ENCODE measurements at regions not wholly inside any gene's neighbourhood (a gene's known extent, or its start where the extent isn't known, plus 50 kb on each side); places are given as distances from the start of the nearest gene placed in this dataset.

DNA sequence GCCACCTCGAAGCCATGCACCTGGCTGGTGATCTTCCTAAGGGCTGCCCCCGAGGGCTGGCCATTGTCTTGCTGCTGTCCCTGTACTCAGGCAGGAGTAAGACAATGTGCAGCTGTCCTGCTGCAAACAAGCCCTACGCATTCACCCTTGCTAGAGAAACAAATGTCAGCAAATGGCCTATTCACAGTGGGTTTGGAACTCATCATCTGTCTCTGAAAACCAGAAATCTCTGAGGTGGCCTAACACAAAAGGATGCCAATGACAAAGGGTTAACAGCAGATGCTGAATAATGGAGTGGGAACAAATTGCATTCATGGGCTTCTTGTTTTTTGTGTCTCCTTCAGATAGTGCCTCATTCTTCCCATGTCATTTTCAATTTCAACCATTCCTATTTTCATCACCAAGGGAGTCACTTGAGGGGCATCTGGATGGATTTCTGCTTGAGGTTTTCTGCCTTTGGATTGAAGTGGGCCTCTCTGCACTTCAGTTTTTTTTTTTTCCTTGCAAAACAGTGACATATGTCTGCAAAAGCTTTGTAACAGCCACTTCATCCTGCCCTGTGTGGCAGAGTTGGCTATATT, 261.6 kb upstream of the VLDLR start:
- H3K27ac ChIP-seq (ENCODE audit: low read depth), result no peak overlapping the region
- no peak overlapping the region for H3K27ac Mint-ChIP-seq

More for the DNA sequence above, 261.6 kb upstream of the VLDLR start:
- Mint-ChIP-seq H3K9me3 (no peaks in the 10 kb centered on the region), H3K27me3 (ENCODE audit: insufficient read depth, low read depth, poor library complexity) (peaks cover 9% of the 10 kb centered on the region), H3K4me1 (peaks cover 29% of the 10 kb centered on the region), H3K4me3 (no peak overlapping the region), H3K36me3 (ENCODE audit: low read depth) (no peaks in the 10 kb centered on the region; the same call in 2 of the 3 replicates)
- peaks cover 27% of the 10 kb centered on the region for H3K4me1 ChIP-seq (ENCODE audit: insufficient read depth)
- no peaks in the 10 kb centered on the region for H3K36me3 ChIP-seq (ENCODE audit: insufficient read depth)
- DNase-seq (ENCODE audit: low spot score) (no peak), ATAC-seq (peak; percentile 55; the same call in 2 of the 3 replicates)
- H3K27me3 ChIP-seq (ENCODE audit: insufficient read depth), result no peaks in the 10 kb centered on the region
- H3K9me2 ChIP-seq (ENCODE audit: insufficient read depth), result peaks cover 3% of the 10 kb centered on the region
- H3F3A ChIP-seq (replicated peaks; ENCODE audit: low read depth), result 0 out of 2 replicates have a peak, but pooled peaks cover 2% of the 10 kb centered on the region
- H2AFZ ChIP-seq, result peak overlapping the region; percentile 90
- H4K20me1 ChIP-seq (replicated peaks; ENCODE audit: insufficient read depth), result no peaks in the 10 kb centered on the region
- TF ChIP-seq, protein P1, sequence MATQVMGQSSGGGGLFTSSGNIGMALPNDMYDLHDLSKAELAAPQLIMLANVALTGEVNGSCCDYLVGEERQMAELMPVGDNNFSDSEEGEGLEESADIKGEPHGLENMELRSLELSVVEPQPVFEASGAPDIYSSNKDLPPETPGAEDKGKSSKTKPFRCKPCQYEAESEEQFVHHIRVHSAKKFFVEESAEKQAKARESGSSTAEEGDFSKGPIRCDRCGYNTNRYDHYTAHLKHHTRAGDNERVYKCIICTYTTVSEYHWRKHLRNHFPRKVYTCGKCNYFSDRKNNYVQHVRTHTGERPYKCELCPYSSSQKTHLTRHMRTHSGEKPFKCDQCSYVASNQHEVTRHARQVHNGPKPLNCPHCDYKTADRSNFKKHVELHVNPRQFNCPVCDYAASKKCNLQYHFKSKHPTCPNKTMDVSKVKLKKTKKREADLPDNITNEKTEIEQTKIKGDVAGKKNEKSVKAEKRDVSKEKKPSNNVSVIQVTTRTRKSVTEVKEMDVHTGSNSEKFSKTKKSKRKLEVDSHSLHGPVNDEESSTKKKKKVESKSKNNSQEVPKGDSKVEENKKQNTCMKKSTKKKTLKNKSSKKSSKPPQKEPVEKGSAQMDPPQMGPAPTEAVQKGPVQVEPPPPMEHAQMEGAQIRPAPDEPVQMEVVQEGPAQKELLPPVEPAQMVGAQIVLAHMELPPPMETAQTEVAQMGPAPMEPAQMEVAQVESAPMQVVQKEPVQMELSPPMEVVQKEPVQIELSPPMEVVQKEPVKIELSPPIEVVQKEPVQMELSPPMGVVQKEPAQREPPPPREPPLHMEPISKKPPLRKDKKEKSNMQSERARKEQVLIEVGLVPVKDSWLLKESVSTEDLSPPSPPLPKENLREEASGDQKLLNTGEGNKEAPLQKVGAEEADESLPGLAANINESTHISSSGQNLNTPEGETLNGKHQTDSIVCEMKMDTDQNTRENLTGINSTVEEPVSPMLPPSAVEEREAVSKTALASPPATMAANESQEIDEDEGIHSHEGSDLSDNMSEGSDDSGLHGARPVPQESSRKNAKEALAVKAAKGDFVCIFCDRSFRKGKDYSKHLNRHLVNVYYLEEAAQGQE (IDR thresholded peaks at IDR 0.05; ENCODE audit: unreplicated experiment), result no peak
- TF ChIP-seq, protein P2, sequence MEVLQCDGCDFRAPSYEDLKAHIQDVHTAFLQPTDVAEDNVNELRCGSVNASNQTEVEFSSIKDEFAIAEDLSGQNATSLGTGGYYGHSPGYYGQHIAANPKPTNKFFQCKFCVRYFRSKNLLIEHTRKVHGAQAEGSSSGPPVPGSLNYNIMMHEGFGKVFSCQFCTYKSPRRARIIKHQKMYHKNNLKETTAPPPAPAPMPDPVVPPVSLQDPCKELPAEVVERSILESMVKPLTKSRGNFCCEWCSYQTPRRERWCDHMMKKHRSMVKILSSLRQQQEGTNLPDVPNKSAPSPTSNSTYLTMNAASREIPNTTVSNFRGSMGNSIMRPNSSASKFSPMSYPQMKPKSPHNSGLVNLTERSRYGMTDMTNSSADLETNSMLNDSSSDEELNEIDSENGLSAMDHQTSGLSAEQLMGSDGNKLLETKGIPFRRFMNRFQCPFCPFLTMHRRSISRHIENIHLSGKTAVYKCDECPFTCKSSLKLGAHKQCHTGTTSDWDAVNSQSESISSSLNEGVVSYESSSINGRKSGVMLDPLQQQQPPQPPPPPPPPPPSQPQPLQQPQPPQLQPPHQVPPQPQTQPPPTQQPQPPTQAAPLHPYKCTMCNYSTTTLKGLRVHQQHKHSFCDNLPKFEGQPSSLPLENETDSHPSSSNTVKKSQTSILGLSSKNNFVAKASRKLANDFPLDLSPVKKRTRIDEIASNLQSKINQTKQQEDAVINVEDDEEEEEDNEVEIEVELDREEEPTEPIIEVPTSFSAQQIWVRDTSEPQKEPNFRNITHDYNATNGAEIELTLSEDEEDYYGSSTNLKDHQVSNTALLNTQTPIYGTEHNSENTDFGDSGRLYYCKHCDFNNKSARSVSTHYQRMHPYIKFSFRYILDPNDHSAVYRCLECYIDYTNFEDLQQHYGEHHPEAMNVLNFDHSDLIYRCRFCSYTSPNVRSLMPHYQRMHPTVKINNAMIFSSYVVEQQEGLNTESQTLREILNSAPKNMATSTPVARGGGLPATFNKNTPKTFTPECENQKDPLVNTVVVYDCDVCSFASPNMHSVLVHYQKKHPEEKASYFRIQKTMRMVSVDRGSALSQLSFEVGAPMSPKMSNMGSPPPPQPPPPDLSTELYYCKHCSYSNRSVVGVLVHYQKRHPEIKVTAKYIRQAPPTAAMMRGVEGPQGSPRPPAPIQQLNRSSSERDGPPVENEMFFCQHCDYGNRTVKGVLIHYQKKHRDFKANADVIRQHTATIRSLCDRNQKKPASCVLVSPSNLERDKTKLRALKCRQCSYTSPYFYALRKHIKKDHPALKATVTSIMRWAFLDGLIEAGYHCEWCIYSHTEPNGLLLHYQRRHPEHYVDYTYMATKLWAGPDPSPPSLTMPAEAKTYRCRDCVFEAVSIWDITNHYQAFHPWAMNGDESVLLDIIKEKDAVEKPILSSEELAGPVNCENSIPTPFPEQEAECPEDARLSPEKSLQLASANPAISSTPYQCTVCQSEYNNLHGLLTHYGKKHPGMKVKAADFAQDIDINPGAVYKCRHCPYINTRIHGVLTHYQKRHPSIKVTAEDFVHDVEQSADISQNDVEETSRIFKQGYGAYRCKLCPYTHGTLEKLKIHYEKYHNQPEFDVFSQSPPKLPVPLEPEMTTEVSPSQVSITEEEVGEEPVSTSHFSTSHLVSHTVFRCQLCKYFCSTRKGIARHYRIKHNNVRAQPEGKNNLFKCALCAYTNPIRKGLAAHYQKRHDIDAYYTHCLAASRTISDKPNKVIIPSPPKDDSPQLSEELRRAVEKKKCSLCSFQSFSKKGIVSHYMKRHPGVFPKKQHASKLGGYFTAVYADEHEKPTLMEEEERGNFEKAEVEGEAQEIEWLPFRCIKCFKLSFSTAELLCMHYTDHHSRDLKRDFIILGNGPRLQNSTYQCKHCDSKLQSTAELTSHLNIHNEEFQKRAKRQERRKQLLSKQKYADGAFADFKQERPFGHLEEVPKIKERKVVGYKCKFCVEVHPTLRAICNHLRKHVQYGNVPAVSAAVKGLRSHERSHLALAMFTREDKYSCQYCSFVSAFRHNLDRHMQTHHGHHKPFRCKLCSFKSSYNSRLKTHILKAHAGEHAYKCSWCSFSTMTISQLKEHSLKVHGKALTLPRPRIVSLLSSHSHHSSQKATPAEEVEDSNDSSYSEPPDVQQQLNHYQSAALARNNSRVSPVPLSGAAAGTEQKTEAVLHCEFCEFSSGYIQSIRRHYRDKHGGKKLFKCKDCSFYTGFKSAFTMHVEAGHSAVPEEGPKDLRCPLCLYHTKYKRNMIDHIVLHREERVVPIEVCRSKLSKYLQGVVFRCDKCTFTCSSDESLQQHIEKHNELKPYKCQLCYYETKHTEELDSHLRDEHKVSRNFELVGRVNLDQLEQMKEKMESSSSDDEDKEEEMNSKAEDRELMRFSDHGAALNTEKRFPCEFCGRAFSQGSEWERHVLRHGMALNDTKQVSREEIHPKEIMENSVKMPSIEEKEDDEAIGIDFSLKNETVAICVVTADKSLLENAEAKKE (CRISPR knock-in tag; IDR thresholded peaks at IDR 0.05), result no peak
- TF ChIP-seq EZH2 (IDR thresholded peaks at IDR 0.05; ENCODE audit: low read depth, unreplicated experiment) (no peak), STAT1 (IDR thresholded peaks at IDR 0.05; ENCODE audit: unreplicated experiment) (no peak), CREB1 (CRISPR knock-in tag; IDR thresholded peaks at IDR 0.05; ENCODE audit: low read depth) (no peak), NANOG (IDR thresholded peaks at IDR 0.05; ENCODE audit: borderline replicate concordance) (no peak), ZNF331 (CRISPR knock-in tag; IDR thresholded peaks at IDR 0.05; ENCODE audit: low read depth) (no peak), JUNB (IDR thresholded peaks at IDR 0.05; ENCODE audit: unreplicated experiment) (no peak), EZH2phosphoT487 (IDR thresholded peaks at IDR 0.05; ENCODE audit: unreplicated experiment) (no peak), POLR2AphosphoS5 (IDR thresholded peaks at IDR 0.05; ENCODE audit: low read depth) (no peak)
- TF ChIP-seq, protein P3, sequence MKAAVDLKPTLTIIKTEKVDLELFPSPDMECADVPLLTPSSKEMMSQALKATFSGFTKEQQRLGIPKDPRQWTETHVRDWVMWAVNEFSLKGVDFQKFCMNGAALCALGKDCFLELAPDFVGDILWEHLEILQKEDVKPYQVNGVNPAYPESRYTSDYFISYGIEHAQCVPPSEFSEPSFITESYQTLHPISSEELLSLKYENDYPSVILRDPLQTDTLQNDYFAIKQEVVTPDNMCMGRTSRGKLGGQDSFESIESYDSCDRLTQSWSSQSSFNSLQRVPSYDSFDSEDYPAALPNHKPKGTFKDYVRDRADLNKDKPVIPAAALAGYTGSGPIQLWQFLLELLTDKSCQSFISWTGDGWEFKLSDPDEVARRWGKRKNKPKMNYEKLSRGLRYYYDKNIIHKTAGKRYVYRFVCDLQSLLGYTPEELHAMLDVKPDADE (IDR thresholded peaks at IDR 0.05), result no peak
- TF ChIP-seq, protein P4, sequence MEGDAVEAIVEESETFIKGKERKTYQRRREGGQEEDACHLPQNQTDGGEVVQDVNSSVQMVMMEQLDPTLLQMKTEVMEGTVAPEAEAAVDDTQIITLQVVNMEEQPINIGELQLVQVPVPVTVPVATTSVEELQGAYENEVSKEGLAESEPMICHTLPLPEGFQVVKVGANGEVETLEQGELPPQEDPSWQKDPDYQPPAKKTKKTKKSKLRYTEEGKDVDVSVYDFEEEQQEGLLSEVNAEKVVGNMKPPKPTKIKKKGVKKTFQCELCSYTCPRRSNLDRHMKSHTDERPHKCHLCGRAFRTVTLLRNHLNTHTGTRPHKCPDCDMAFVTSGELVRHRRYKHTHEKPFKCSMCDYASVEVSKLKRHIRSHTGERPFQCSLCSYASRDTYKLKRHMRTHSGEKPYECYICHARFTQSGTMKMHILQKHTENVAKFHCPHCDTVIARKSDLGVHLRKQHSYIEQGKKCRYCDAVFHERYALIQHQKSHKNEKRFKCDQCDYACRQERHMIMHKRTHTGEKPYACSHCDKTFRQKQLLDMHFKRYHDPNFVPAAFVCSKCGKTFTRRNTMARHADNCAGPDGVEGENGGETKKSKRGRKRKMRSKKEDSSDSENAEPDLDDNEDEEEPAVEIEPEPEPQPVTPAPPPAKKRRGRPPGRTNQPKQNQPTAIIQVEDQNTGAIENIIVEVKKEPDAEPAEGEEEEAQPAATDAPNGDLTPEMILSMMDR (conservative IDR thresholded peaks at IDR 0.05; ENCODE audit: low read depth in 2 of 2), result no peak
- no peak overlapping the region for H3K4me3 ChIP-seq
- no peaks in the 10 kb centered on the region for H3K79me2 ChIP-seq (replicated peaks; ENCODE audit: insufficient read depth)
- H3K4me2 ChIP-seq, result peak overlapping the region; percentile 63
